ENCODE measurements at regions not wholly inside any gene's neighbourhood (a gene's known extent, or its start where the extent isn't known, plus 50 kb on each side); places are given as distances from the start of the nearest gene placed in this dataset.

GRCh38 chr12:31906557-31907301 lies 52.5 kb upstream of the RESF1 start:
- Histone ChIP-seq H3K27me3 (ENCODE audit: control insufficient read depth in 2 of 2, insufficient read depth in 2 of 2, low read length in 2 of 2) (no peaks in the 10 kb centered on the region), H3K4me2 (ENCODE audit: insufficient read depth, low read length) (no peak overlapping the region), H3K9ac (ENCODE audit: insufficient read depth in 1 of 2, low read depth in 2 of 2, low read length in 2 of 2) (no peak overlapping the region), H4K20me1 (replicated peaks; ENCODE audit: control insufficient read depth, insufficient read depth, low read length) (no peaks in the 10 kb centered on the region), H3K4me3 (no peak overlapping the region), H3K36me3 (ENCODE audit: control insufficient read depth, insufficient read depth, low read length) (no peaks in the 10 kb centered on the region), H3K9me1 (ENCODE audit: control insufficient read depth, insufficient read depth, low read length) (no peaks in the 10 kb centered on the region), H3K27ac (ENCODE audit: extremely low read depth, low read depth, low read length) (no peak overlapping the region), H3K9me3 (replicated peaks; ENCODE audit: control insufficient read depth, insufficient read depth, low read depth, low read length) (peaks cover 12% of the 10 kb centered on the region), H3K4me1 (replicated peaks in 1 of 2; ENCODE audit: control insufficient read depth in 2 of 2, insufficient read depth in 2 of 2, low read length in 2 of 2) (no peaks in the 10 kb centered on the region), H2AFZ (ENCODE audit: low read depth, low read length) (no peak overlapping the region), H3K79me2 (ENCODE audit: control insufficient read depth, insufficient read depth, low read length) (no peaks in the 10 kb centered on the region)
- FAIRE-seq (no peak), ATAC-seq (no peak), DNase-seq (ENCODE audit: extremely low read depth in 1 of 4, low spot score in 3 of 4) (no peak)
- BruUV-seq (replicated peaks): no TSS peak
- intact Hi-C loops (cut with micrococcal nuclease) (no loop called here), in situ Hi-C loops (cut with MboI) (no loop called here)
- ChIA-PET POLR2A (no interaction called here), CTCF (ENCODE audit: low intra/inter-chr PET ratio) (no interaction called here)
- WGBS (ENCODE audit: insufficient coverage, low coverage, missing lambda C conversion rate): 34% methylated on average over 4 of the region's 4 CpGs
- TF ChIP-seq MAZ (CRISPR knock-in tag; conservative IDR thresholded peaks at IDR 0.05 in 1 of 2, IDR thresholded peaks at IDR 0.05 in 1 of 2): no peak
- TF ChIP-seq IFI16 (CRISPR knock-in tag; IDR thresholded peaks at IDR 0.05): no peak
- no peak for TF ChIP-seq CAMTA2 (CRISPR knock-in tag; conservative IDR thresholded peaks at IDR 0.05)
- TF ChIP-seq ZNF282 (CRISPR knock-in tag; IDR thresholded peaks at IDR 0.05): no peak
- peak; percentile 87 for TF ChIP-seq CBX5 (IDR thresholded peaks at IDR 0.05; ENCODE audit: borderline replicate concordance, low read depth)
- no peak for TF ChIP-seq BACH1 (tag; IDR thresholded peaks at IDR 0.05)
- no peak for TF ChIP-seq ZNF830 (CRISPR knock-in tag; IDR thresholded peaks at IDR 0.05)
- TF ChIP-seq JUN (IDR thresholded peaks at IDR 0.05; ENCODE audit: borderline replicate concordance, low read depth, low read length): 0 out of 2 replicates have a peak, but pooled peaks have one; percentile 9
- no peak for TF ChIP-seq JUN (CRISPR knock-in tag; IDR thresholded peaks at IDR 0.05; ENCODE audit: borderline replicate concordance)
- no peak for TF ChIP-seq CLOCK (CRISPR knock-in tag; IDR thresholded peaks at IDR 0.05; ENCODE audit: borderline replicate concordance)
- TF ChIP-seq ZNF280A (IDR thresholded peaks at IDR 0.05; ENCODE audit: low read depth, partially characterized antibody): peak; percentile 69
- TF ChIP-seq TEAD1 (CRISPR knock-in tag; IDR thresholded peaks at IDR 0.05): no peak
- no peak for TF ChIP-seq PTRF (tag; IDR thresholded peaks at IDR 0.05)
- TF ChIP-seq, protein P1, sequence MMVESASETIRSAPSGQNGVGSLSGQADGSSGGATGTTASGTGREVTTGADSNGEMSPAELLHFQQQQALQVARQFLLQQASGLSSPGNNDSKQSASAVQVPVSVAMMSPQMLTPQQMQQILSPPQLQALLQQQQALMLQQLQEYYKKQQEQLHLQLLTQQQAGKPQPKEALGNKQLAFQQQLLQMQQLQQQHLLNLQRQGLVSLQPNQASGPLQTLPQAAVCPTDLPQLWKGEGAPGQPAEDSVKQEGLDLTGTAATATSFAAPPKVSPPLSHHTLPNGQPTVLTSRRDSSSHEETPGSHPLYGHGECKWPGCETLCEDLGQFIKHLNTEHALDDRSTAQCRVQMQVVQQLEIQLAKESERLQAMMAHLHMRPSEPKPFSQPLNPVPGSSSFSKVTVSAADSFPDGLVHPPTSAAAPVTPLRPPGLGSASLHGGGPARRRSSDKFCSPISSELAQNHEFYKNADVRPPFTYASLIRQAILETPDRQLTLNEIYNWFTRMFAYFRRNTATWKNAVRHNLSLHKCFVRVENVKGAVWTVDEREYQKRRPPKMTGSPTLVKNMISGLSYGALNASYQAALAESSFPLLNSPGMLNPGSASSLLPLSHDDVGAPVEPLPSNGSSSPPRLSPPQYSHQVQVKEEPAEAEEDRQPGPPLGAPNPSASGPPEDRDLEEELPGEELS (CRISPR knock-in tag; IDR thresholded peaks at IDR 0.05; ENCODE audit: borderline replicate concordance): no peak
- no peak for TF ChIP-seq ZNF316 (IDR thresholded peaks at IDR 0.05)
- TF ChIP-seq, protein P2, sequence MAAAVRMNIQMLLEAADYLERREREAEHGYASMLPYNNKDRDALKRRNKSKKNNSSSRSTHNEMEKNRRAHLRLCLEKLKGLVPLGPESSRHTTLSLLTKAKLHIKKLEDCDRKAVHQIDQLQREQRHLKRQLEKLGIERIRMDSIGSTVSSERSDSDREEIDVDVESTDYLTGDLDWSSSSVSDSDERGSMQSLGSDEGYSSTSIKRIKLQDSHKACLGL (CRISPR knock-in tag; IDR thresholded peaks at IDR 0.05; ENCODE audit: borderline replicate concordance, poor library complexity, severe bottlenecking): no peak
- peak; percentile 93 for TF ChIP-seq TRIM28 (IDR thresholded peaks at IDR 0.05)

Data from K562 (cell line).